ENCODE measurements at regions not wholly inside any gene's neighbourhood (a gene's known extent, or its start where the extent isn't known, plus 50 kb on each side); places are given as distances from the start of the nearest gene placed in this dataset.

DNA sequence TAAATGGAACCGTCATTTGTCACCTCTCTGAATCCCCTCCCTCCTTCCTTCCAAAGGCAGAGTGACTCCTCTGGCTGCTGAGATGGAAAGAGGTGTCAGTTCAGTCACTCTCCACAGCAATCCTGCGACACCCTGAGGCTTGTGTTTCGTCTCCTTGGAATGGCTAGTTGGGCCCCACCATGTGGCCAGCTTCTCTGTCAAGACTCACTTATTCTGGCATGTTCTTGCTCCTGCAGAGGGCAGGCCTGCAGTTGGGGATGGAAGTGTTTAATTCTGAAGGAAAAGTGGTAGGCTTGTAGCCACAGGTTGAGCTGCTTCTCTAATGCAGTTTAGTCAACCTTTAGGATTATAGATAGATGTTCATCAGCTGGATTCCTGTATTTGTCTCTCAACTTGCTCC lies 149.6 kb downstream of the LMO4 start:
- no peak overlapping the region for H3K27ac ChIP-seq (ENCODE audit: control insufficient read depth, insufficient read depth)
- H4K20me1 ChIP-seq (ENCODE audit: control insufficient read depth, insufficient read depth) = no peaks in the 10 kb centered on the region
- no peak for DNase-seq (ENCODE audit: low read depth, low spot score)
- H3K9ac ChIP-seq (ENCODE audit: control insufficient read depth, insufficient read depth, low read length) = no peak overlapping the region
- no peak overlapping the region for H3K4me3 ChIP-seq
- no peaks in the 10 kb centered on the region for H3K79me2 ChIP-seq (ENCODE audit: control insufficient read depth, insufficient read depth, low read length)
- SMC1A ChIA-PET (ENCODE audit: uncharacterized antibody, unreplicated experiment) = interaction anchor here (2.5 kb wide), 1 partner anchor 8 kb away, joined by 6 read pairs; no protein-coding TSS in a partner anchor
- no peak for FAIRE-seq
- CTCF ChIA-PET = interaction anchor here (1.1 to 1.8 kb wide), 3 partner anchors 10 to 124 kb away, joined by 3 to 6 read pairs (median 5); no protein-coding TSS in a partner anchor
- WGBS (ENCODE audit: insufficient coverage, insufficient replicate concordance, low lambda C conversion rate, missing lambda C conversion rate) = 67% methylated on average over 3 of the region's 3 CpGs
- intact Hi-C loops (cut with micrococcal nuclease; ENCODE audit: unreplicated experiment) = no loop called here
- RAD21 ChIA-PET (ENCODE audit: unreplicated experiment) = no interaction called here
- no peak for TF ChIP-seq HDAC2 (IDR thresholded peaks at IDR 0.05)
- no peak for TF ChIP-seq ZBED1 (IDR thresholded peaks at IDR 0.05; ENCODE audit: borderline replicate concordance)
- no peak for TF ChIP-seq NBN (IDR thresholded peaks at IDR 0.05)
- TF ChIP-seq, protein P1, sequence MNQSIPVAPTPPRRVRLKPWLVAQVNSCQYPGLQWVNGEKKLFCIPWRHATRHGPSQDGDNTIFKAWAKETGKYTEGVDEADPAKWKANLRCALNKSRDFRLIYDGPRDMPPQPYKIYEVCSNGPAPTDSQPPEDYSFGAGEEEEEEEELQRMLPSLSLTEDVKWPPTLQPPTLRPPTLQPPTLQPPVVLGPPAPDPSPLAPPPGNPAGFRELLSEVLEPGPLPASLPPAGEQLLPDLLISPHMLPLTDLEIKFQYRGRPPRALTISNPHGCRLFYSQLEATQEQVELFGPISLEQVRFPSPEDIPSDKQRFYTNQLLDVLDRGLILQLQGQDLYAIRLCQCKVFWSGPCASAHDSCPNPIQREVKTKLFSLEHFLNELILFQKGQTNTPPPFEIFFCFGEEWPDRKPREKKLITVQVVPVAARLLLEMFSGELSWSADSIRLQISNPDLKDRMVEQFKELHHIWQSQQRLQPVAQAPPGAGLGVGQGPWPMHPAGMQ (IDR thresholded peaks at IDR 0.05; ENCODE audit: borderline replicate concordance) = no peak
- no peak for TF ChIP-seq ZNF217 (IDR thresholded peaks at IDR 0.05)
- TF ChIP-seq FOXM1 (IDR thresholded peaks at IDR 0.05; ENCODE audit: low read depth, low read length) = no peak
- no peak for TF ChIP-seq CEBPB (IDR thresholded peaks at IDR 0.05; ENCODE audit: borderline replicate concordance in 1 of 2, low read depth in 2 of 2, low read length in 2 of 2)
- no peak for TF ChIP-seq PAX5 (IDR thresholded peaks at IDR 0.05; ENCODE audit: borderline replicate concordance, low read depth, low read length)
- TF ChIP-seq CBX3 (IDR thresholded peaks at IDR 0.05; ENCODE audit: borderline replicate concordance, low read depth) = no peak
- TF ChIP-seq, protein P2, sequence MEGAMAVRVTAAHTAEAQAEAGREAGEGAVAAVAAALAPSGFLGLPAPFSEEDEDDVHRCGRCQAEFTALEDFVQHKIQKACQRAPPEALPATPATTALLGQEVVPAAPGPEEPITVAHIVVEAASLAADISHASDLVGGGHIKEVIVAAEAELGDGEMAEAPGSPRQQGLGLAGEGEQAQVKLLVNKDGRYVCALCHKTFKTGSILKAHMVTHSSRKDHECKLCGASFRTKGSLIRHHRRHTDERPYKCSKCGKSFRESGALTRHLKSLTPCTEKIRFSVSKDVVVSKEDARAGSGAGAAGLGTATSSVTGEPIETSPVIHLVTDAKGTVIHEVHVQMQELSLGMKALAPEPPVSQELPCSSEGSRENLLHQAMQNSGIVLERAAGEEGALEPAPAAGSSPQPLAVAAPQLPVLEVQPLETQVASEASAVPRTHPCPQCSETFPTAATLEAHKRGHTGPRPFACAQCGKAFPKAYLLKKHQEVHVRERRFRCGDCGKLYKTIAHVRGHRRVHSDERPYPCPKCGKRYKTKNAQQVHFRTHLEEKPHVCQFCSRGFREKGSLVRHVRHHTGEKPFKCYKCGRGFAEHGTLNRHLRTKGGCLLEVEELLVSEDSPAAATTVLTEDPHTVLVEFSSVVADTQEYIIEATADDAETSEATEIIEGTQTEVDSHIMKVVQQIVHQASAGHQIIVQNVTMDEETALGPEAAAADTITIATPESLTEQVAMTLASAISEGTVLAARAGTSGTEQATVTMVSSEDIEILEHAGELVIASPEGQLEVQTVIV (IDR thresholded peaks at IDR 0.05; ENCODE audit: borderline replicate concordance, partially characterized antibody) = no peak
- no peak for TF ChIP-seq KAT2A (conservative IDR thresholded peaks at IDR 0.05; ENCODE audit: control insufficient read depth, low read depth, low read length)
- no peak for TF ChIP-seq TCF7 (IDR thresholded peaks at IDR 0.05; ENCODE audit: borderline replicate concordance)
- no peak for TF ChIP-seq SREBF2 (IDR thresholded peaks at IDR 0.05; ENCODE audit: low read length)
- no peak for TF ChIP-seq IKZF1 (conservative IDR thresholded peaks at IDR 0.05)
- TF ChIP-seq ESRRA (IDR thresholded peaks at IDR 0.05; ENCODE audit: low read length) = no peak
- TF ChIP-seq, protein P3, sequence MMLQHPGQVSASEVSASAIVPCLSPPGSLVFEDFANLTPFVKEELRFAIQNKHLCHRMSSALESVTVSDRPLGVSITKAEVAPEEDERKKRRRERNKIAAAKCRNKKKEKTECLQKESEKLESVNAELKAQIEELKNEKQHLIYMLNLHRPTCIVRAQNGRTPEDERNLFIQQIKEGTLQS (IDR thresholded peaks at IDR 0.05; ENCODE audit: borderline replicate concordance, extremely low read depth, low read depth, low read length) = no peak
- no peaks in the 10 kb centered on the region for H3K9me3 ChIP-seq (replicated peaks; ENCODE audit: control insufficient read depth, insufficient read depth, low read length)
- no peaks in the 10 kb centered on the region for H3K36me3 ChIP-seq (ENCODE audit: control insufficient read depth in 2 of 2, insufficient read depth in 2 of 2, low read length in 1 of 2)
- POLR2A ChIA-PET = no interaction called here
- H3K4me1 ChIP-seq (ENCODE audit: control insufficient read depth, insufficient read depth, low read length) = no peaks in the 10 kb centered on the region
- in situ Hi-C loops (cut with MboI) = no loop called here
- H3K27me3 ChIP-seq (replicated peaks in 1 of 2; ENCODE audit: control insufficient read depth in 2 of 2, insufficient read depth in 2 of 2, low read length in 1 of 2) = no peaks in the 10 kb centered on the region
- H2AFZ ChIP-seq (ENCODE audit: control insufficient read depth, low read depth, low read length) = no peak overlapping the region
- no peak overlapping the region for H3K4me2 ChIP-seq (ENCODE audit: control insufficient read depth, insufficient read depth)
- BruUV-seq (replicated peaks) = no TSS peak
- ATAC-seq = no peak

All from GM12878 (cell line).